HEK293T (cell line): ENCODE measurements at regions not wholly inside any gene's neighbourhood (a gene's known extent, or its start where the extent isn't known, plus 50 kb on each side); places are given as distances from the start of the nearest gene placed in this dataset.

ENCODE experiments used
- CTCF ChIA-PET: fragments of 350-600 bp; formaldehyde crosslinking; extraction: SDS; loops from one replicate; lab custom pipeline; 2021; ENCODE audit warnings: antibody characterized with exemption, inconsistent platforms; lab: Yijun Ruan, JAX
- POLR2A ChIA-PET: fragments of 350-600 bp; formaldehyde crosslinking; extraction: SDS; loops from one replicate; lab custom pipeline; 2020; ENCODE audit warnings: antibody characterized with exemption, inconsistent platforms; lab: Yijun Ruan, JAX
- DNase-seq: peaks from one replicate; pipeline ENCODE4 v3.0.0; 2012; ENCODE audit warnings: mixed read lengths; ENCODE audit errors: extremely low spot score
- ARNT ChIP-seq: fragments of 450-650 bp; IDR thresholded peaks from 2 replicates; pipeline ENCODE4 v1.6.1; 2017; ENCODE audit warnings: mild to moderate bottlenecking
- BHLHE40 ChIP-seq: fragments of 450-650 bp; IDR thresholded peaks from 2 replicates; pipeline ENCODE4 v1.6.1; 2016; ENCODE audit warnings: mild to moderate bottlenecking, moderate library complexity, borderline replicate concordance
- CTBP1 ChIP-seq: fragments of 450-650 bp; IDR thresholded peaks from 2 replicates; pipeline ENCODE4 v1.6.1; 2016; ENCODE audit warnings: borderline replicate concordance
- ELF4 ChIP-seq: fragments of 450-650 bp; IDR thresholded peaks from 2 replicates; pipeline ENCODE4 v1.6.1; 2017; ENCODE audit warnings: antibody characterized with exemption
- FOXA1 ChIP-seq: fragments of 450-650 bp; IDR thresholded peaks from 2 replicates; pipeline ENCODE4 v1.6.1; 2016; ENCODE audit warnings: mild to moderate bottlenecking
- FOXK2 ChIP-seq: fragments of 450-650 bp; IDR thresholded peaks from 2 replicates; pipeline ENCODE4 v1.6.1; 2016; ENCODE audit warnings: mild to moderate bottlenecking
- FOXM1 ChIP-seq: fragments of 450-650 bp; IDR thresholded peaks from 2 replicates; pipeline ENCODE4 v1.6.1; 2017; ENCODE audit warnings: mild to moderate bottlenecking, borderline replicate concordance
- HDGF ChIP-seq: fragments of 450-650 bp; IDR thresholded peaks from 2 replicates; pipeline ENCODE4 v1.6.1; 2017; ENCODE audit warnings: antibody characterized with exemption, borderline replicate concordance
- L3MBTL2 ChIP-seq: fragments of 450-650 bp; conservative IDR thresholded peaks from 2 replicates; pipeline ENCODE4 v1.6.1; 2016; ENCODE audit warnings: mild to moderate bottlenecking
- LEF1 ChIP-seq: fragments of 450-650 bp; IDR thresholded peaks from 2 replicates; pipeline ENCODE4 v1.6.1; 2017; ENCODE audit warnings: mild to moderate bottlenecking, borderline replicate concordance
- NFRKB ChIP-seq: fragments of 450-650 bp; IDR thresholded peaks from 2 replicates; pipeline ENCODE4 v1.6.1; 2016; ENCODE audit warnings: mild to moderate bottlenecking, moderate library complexity
- PKNOX1 ChIP-seq: fragments of 450-650 bp; IDR thresholded peaks from 2 replicates; pipeline ENCODE4 v1.6.1; 2016
- SP1 ChIP-seq: fragments of 450-650 bp; IDR thresholded peaks from 2 replicates; pipeline ENCODE4 v1.6.1; 2017
- SUZ12 ChIP-seq: fragments of 450-650 bp; IDR thresholded peaks from 2 replicates; pipeline ENCODE4 v1.6.1; 2016; ENCODE audit warnings: mild to moderate bottlenecking
- TARDBP ChIP-seq: fragments of 450-650 bp; IDR thresholded peaks from 2 replicates; pipeline ENCODE4 v1.6.1; 2016
- ZNF384 ChIP-seq: fragments of 450-650 bp; IDR thresholded peaks from 2 replicates; pipeline ENCODE4 v1.6.1; 2016

- CTCF ChIA-PET, result interaction anchor here (1.1 kb wide), 1 partner anchor 162 kb away, joined by 3 read pairs; no protein-coding TSS in a partner anchor
- TF ChIP-seq FOXK2 (no peak), ZNF384 (no peak), LEF1 (no peak), TARDBP (no peak), L3MBTL2 (no peak), ARNT (no peak), SP1 (no peak), SUZ12 (no peak), NFRKB (no peak)
Measured at GRCh38 chr11:26144291-26144690, 187.6 kb upstream of the ANO3 start.

GRCh38 chr11:26144911-26145310 lies 187.0 kb upstream of the ANO3 start:
- no peak for DNase-seq
- ChIA-PET POLR2A (no interaction called here), CTCF (no interaction called here)
- TF ChIP-seq FOXA1, result no peak
- TF ChIP-seq LEF1, result no peak
- no peak for TF ChIP-seq ZNF384
- no peak for TF ChIP-seq FOXK2
- no peak for TF ChIP-seq SP1

More at GRCh38 chr11:26144291-26144690, 187.6 kb upstream of the ANO3 start:
- DNase-seq, result no peak
- POLR2A ChIA-PET, result no interaction called here

- POLR2A ChIA-PET, result no interaction called here
- no peak for TF ChIP-seq FOXA1
- no peak for DNase-seq
- CTCF ChIA-PET, result no interaction called here
Measured at GRCh38 chr11:26149585-26149984, 182.3 kb upstream of the ANO3 start.

- POLR2A ChIA-PET, result no interaction called here
- TF ChIP-seq FOXA1, result no peak
- no peak for TF ChIP-seq PKNOX1
- TF ChIP-seq HDGF, result no peak
- TF ChIP-seq NFRKB, result no peak
- TF ChIP-seq BHLHE40, result no peak
- TF ChIP-seq ELF4, result no peak
- TF ChIP-seq ZNF384, result no peak
- DNase-seq, result no peak
- CTCF ChIA-PET, result no interaction called here
Measured at GRCh38 chr11:26150031-26150430, 181.9 kb upstream of the ANO3 start.

GRCh38 chr11:26158251-26158650 lies 173.7 kb upstream of the ANO3 start:
- ChIA-PET POLR2A (no interaction called here), CTCF (no interaction called here)
- TF ChIP-seq SP1, result no peak
- no peak for TF ChIP-seq FOXK2
- no peak for TF ChIP-seq ZNF384
- no peak for TF ChIP-seq ARNT
- TF ChIP-seq ELF4, result no peak
- TF ChIP-seq CTBP1, result no peak
- no peak for TF ChIP-seq LEF1
- TF ChIP-seq NFRKB, result no peak
- TF ChIP-seq HDGF, result no peak
- no peak for DNase-seq

GRCh38 chr11:26162291-26162690 lies 169.6 kb upstream of the ANO3 start:
- ChIA-PET POLR2A (no interaction called here), CTCF (no interaction called here)
- TF ChIP-seq LEF1, result no peak
- no peak for TF ChIP-seq SP1
- TF ChIP-seq TARDBP, result no peak
- TF ChIP-seq SUZ12, result no peak
- TF ChIP-seq L3MBTL2, result no peak
- no peak for TF ChIP-seq FOXK2
- TF ChIP-seq ARNT, result no peak
- DNase-seq, result no peak

- POLR2A ChIA-PET, result no interaction called here
Measured at GRCh38 chr11:26186389-26186788, 145.5 kb upstream of the ANO3 start.

GRCh38 chr11:26187639-26188038 lies 144.3 kb upstream of the ANO3 start:
- POLR2A ChIA-PET, result no interaction called here
- TF ChIP-seq HDGF (no peak), SP1 (no peak), PKNOX1 (no peak), ZNF384 (no peak), SUZ12 (no peak), L3MBTL2 (no peak), TARDBP (no peak)
- CTCF ChIA-PET, result no interaction called here
- no peak for DNase-seq

More at GRCh38 chr11:26186389-26186788, 145.5 kb upstream of the ANO3 start:
- CTCF ChIA-PET, result no interaction called here
- no peak for DNase-seq
- no peak for TF ChIP-seq SUZ12
- no peak for TF ChIP-seq TARDBP
- TF ChIP-seq ZNF384, result no peak
- TF ChIP-seq NFRKB, result no peak
- no peak for TF ChIP-seq HDGF
- TF ChIP-seq PKNOX1, result no peak
- no peak for TF ChIP-seq BHLHE40
- no peak for TF ChIP-seq FOXM1
- TF ChIP-seq L3MBTL2, result no peak
- TF ChIP-seq SP1, result no peak
